CD4-positive, alpha-beta T cell (primary cell): ENCODE measurements at regions not wholly inside any gene's neighbourhood (a gene's known extent, or its start where the extent isn't known, plus 50 kb on each side); places are given as distances from the start of the nearest gene placed in this dataset.

ENCODE experiments used
- ATAC-seq: fragments of 200-7000 bp; cut with Tn5 transposase; one replicate; pipeline ENCODE4 v1.10.0; 2022; ENCODE audit warnings: mild to moderate bottlenecking; ENCODE audit not compliant: poor library complexity
- CTCF ChIA-PET: fragments of 350-600 bp; sonication (Branson Sonifier 250); formaldehyde crosslinking; loops from one replicate; lab custom pipeline; 2021; ENCODE audit warnings: antibody characterized with exemption, inconsistent platforms; lab: Charles Lee
- POLR2A ChIA-PET: fragments of 350-600 bp; sonication (Branson Sonifier 250); formaldehyde crosslinking; loops from one replicate; lab custom pipeline; 2021; ENCODE audit warnings: antibody characterized with exemption, inconsistent platforms; lab: Charles Lee
- DNase-seq, 14 experiments: peaks; one replicate each; pipeline ENCODE4 v3.0.0-alpha.2; 2013 to 2020; ENCODE audit warnings: mixed read lengths in 2 of 14
- H3K27ac ChIP-seq, 2 donors: one replicate each; pipeline versions ENCODE4 v1.5.1 to v1.7.0; 2013; ENCODE audit warnings: low read length in 2 of 2, low read depth in 1 of 2, mild to moderate bottlenecking in 1 of 2
- H3K27me3 ChIP-seq, 2 experiments: 1 replicate in 1 of 2; 2 replicates in 1 of 2; pipeline versions ENCODE4 v1.6.1 to v1.7.0; 2013; ENCODE audit warnings: low read length in 2 of 2, control low read depth in 1 of 2, mild to moderate bottlenecking in 1 of 2, moderate library complexity in 1 of 2; ENCODE audit not compliant: insufficient read depth in 2 of 2, control insufficient read depth in 1 of 2
- H3K36me3 ChIP-seq: one replicate; pipeline ENCODE4 v1.6.1; 2013; ENCODE audit warnings: low read length, control low read depth; ENCODE audit not compliant: insufficient read depth
- H3K4me1 ChIP-seq: one replicate; pipeline ENCODE4 v1.6.1; 2013; ENCODE audit warnings: low read length, control low read depth; ENCODE audit not compliant: insufficient read depth
- H3K4me3 ChIP-seq: one replicate; pipeline ENCODE4 v1.5.1; 2013; ENCODE audit warnings: mild to moderate bottlenecking, low read length, moderate library complexity
- H3K9me3 ChIP-seq, 2 experiments: 1 replicate in 1 of 2; 2 replicates in 1 of 2; pipeline versions ENCODE4 v1.6.1 to v1.7.0; 2013; ENCODE audit warnings: low read length in 2 of 2, mild to moderate bottlenecking in 2 of 2, control low read depth in 1 of 2, moderate library complexity in 1 of 2; ENCODE audit not compliant: control insufficient read depth in 1 of 2, insufficient read depth in 1 of 2
- H3K27ac Mint-ChIP-seq: one replicate; pipeline ENCODE4 v1.8.0; 2020; ENCODE audit warnings: mixed read lengths
- H3K27me3 Mint-ChIP-seq: one replicate; pipeline ENCODE4 v1.8.0; 2021; ENCODE audit warnings: mixed read lengths
- H3K36me3 Mint-ChIP-seq: one replicate; pipeline ENCODE4 v1.8.0; 2021; ENCODE audit warnings: low read depth, mixed read lengths
- H3K4me1 Mint-ChIP-seq: one replicate; pipeline ENCODE4 v1.8.0; 2021; ENCODE audit warnings: low read depth, mixed read lengths
- H3K4me3 Mint-ChIP-seq: one replicate; pipeline ENCODE4 v1.8.0; 2020; ENCODE audit warnings: mild to moderate bottlenecking, mixed read lengths
- H3K9me3 Mint-ChIP-seq: one replicate; pipeline ENCODE4 v1.8.0; 2020; ENCODE audit warnings: mixed read lengths
- intact Hi-C, 2 experiments: fragments of 100-400 bp; cut with DNase I in 1 of 2; cut with micrococcal nuclease in 1 of 2; formaldehyde crosslinking; loops; one replicate each; pipeline versions ENCODE4 v1.15.1 to v1.9.0; 2023 to 2025; cut with DNase I, micrococcal nuclease
- TF ChIP-seq, protein P1 (sequence below): fragments of 200-600 bp; IDR thresholded peaks from one replicate; pipeline ENCODE4 v1.8.0; 2022; ENCODE audit warnings: antibody characterized with exemption, mild to moderate bottlenecking

GRCh38 chr5:52543594-52543993, 244.1 kb upstream of the ITGA1 start:
- Histone ChIP-seq H3K4me3 (no peak overlapping the region), H3K4me1 (no peaks in the 10 kb centered on the region), H3K36me3 (no peaks in the 10 kb centered on the region), H3K27ac (no peak overlapping the region), H3K9me3 (no peaks in the 10 kb centered on the region), H3K27me3 (no peaks in the 10 kb centered on the region)
- CTCF ChIA-PET = no interaction called here
- TF ChIP-seq, protein P1, sequence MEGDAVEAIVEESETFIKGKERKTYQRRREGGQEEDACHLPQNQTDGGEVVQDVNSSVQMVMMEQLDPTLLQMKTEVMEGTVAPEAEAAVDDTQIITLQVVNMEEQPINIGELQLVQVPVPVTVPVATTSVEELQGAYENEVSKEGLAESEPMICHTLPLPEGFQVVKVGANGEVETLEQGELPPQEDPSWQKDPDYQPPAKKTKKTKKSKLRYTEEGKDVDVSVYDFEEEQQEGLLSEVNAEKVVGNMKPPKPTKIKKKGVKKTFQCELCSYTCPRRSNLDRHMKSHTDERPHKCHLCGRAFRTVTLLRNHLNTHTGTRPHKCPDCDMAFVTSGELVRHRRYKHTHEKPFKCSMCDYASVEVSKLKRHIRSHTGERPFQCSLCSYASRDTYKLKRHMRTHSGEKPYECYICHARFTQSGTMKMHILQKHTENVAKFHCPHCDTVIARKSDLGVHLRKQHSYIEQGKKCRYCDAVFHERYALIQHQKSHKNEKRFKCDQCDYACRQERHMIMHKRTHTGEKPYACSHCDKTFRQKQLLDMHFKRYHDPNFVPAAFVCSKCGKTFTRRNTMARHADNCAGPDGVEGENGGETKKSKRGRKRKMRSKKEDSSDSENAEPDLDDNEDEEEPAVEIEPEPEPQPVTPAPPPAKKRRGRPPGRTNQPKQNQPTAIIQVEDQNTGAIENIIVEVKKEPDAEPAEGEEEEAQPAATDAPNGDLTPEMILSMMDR = no peak
- H3K27ac Mint-ChIP-seq = no peak overlapping the region
- no peaks in the 10 kb centered on the region for H3K9me3 Mint-ChIP-seq
- intact Hi-C loops = no loop called here
- H3K27me3 Mint-ChIP-seq = no peaks in the 10 kb centered on the region
- H3K4me3 Mint-ChIP-seq = no peak overlapping the region
- DNase-seq (no peak), ATAC-seq (no peak)
- POLR2A ChIA-PET = no interaction called here
- H3K36me3 Mint-ChIP-seq = no peaks in the 10 kb centered on the region
- H3K4me1 Mint-ChIP-seq = no peaks in the 10 kb centered on the region

- no peak overlapping the region for H3K4me3 Mint-ChIP-seq
- Histone ChIP-seq H3K27me3 (no peaks in the 10 kb centered on the region), H3K4me3 (no peak overlapping the region), H3K9me3 (no peaks in the 10 kb centered on the region), H3K27ac (no peak overlapping the region), H3K36me3 (no peaks in the 10 kb centered on the region), H3K4me1 (no peaks in the 10 kb centered on the region)
- no peaks in the 10 kb centered on the region for H3K4me1 Mint-ChIP-seq
- POLR2A ChIA-PET = no interaction called here
- DNase-seq (no peak), ATAC-seq (no peak)
- intact Hi-C loops = no loop called here
- no peaks in the 10 kb centered on the region for H3K36me3 Mint-ChIP-seq
- CTCF ChIA-PET = no interaction called here
- H3K27ac Mint-ChIP-seq = no peak overlapping the region
- TF ChIP-seq, protein P1 = no peak
- peaks cover 7% of the 10 kb centered on the region for H3K27me3 Mint-ChIP-seq
- H3K9me3 Mint-ChIP-seq = no peaks in the 10 kb centered on the region
These were observed 243.0 kb upstream of the ITGA1 start for GRCh38 chr5:52544738-52545137.

- DNase-seq (no peak), ATAC-seq (no peak)
- Mint-ChIP-seq H3K27me3 (peaks cover 4% of the 10 kb centered on the region), H3K36me3 (no peaks in the 10 kb centered on the region), H3K9me3 (no peaks in the 10 kb centered on the region), H3K4me3 (no peak overlapping the region), H3K4me1 (no peaks in the 10 kb centered on the region), H3K27ac (no peak overlapping the region)
- no peak overlapping the region for H3K4me3 ChIP-seq
- H3K27me3 ChIP-seq = no peaks in the 10 kb centered on the region
- H3K36me3 ChIP-seq = no peaks in the 10 kb centered on the region
- TF ChIP-seq, protein P1 = no peak
- no peaks in the 10 kb centered on the region for H3K4me1 ChIP-seq
- no peak overlapping the region for H3K27ac ChIP-seq
- H3K9me3 ChIP-seq = no peaks in the 10 kb centered on the region
- intact Hi-C loops = no loop called here
- CTCF ChIA-PET = interaction anchor here (1.2 kb wide), 1 partner anchor 11 kb away, joined by 5 read pairs; no protein-coding TSS in a partner anchor
- POLR2A ChIA-PET = no interaction called here
These were observed 233.4 kb upstream of the ITGA1 start for GRCh38 chr5:52554293-52554692.
